CD14-positive monocyte (primary cell): ENCODE measurements at regions not wholly inside any gene's neighbourhood (a gene's known extent, or its start where the extent isn't known, plus 50 kb on each side); places are given as distances from the start of the nearest gene placed in this dataset.

Experiments
- DNase-seq, 3 donors: peaks; one replicate each; pipeline ENCODE4 v3.0.0-alpha.2; 2011 to 2022
- H2AFZ ChIP-seq: 2 replicates; pipeline ENCODE4 v1.6.0; 2012; ENCODE audit warnings: mild to moderate bottlenecking, low read depth, low read length, inconsistent platforms; ENCODE audit not compliant: insufficient read depth, poor library complexity, severe bottlenecking
- H3K27ac ChIP-seq, 2 donors: 1 replicate in 1 of 2; 2 replicates in 1 of 2; pipeline ENCODE4 v1.5.1; 2012 to 2013; ENCODE audit warnings: low read length in 2 of 2, control low read depth in 1 of 2, inconsistent platforms in 1 of 2, low read depth in 1 of 2, mild to moderate bottlenecking in 1 of 2
- H3K27me3 ChIP-seq, 2 donors: one replicate each; pipeline versions ENCODE4 v1.6.0 to v1.6.1; 2011 to 2013; ENCODE audit warnings: low read length in 2 of 2; ENCODE audit not compliant: control insufficient read depth in 2 of 2, insufficient read depth in 2 of 2
- H3K36me3 ChIP-seq, 2 donors: replicated peaks in 1 of 2; 1 replicate in 1 of 2; 2 replicates in 1 of 2; pipeline versions ENCODE4 v1.5.1 to v1.6.1; 2012 to 2013; ENCODE audit warnings: low read length in 2 of 2, control low read depth in 1 of 2, inconsistent platforms in 1 of 2, mild to moderate bottlenecking in 1 of 2; ENCODE audit not compliant: insufficient read depth in 2 of 2, control insufficient read depth in 1 of 2
- H3K4me1 ChIP-seq, 2 donors: 1 replicate in 1 of 2; 2 replicates in 1 of 2; pipeline versions ENCODE4 v1.5.1 to v1.6.1; 2012 to 2013; ENCODE audit warnings: low read length in 2 of 2, control low read depth in 1 of 2, inconsistent platforms in 1 of 2, mild to moderate bottlenecking in 1 of 2, moderate library complexity in 1 of 2; ENCODE audit not compliant: insufficient read depth in 2 of 2, control insufficient read depth in 1 of 2
- H3K4me2 ChIP-seq: replicated peaks from 2 replicates; pipeline ENCODE3; 2012; ENCODE audit warnings: low read length, moderate library complexity, mild to moderate bottlenecking; ENCODE audit not compliant: poor library complexity, severe bottlenecking; ENCODE audit errors: extremely low read depth
- H3K4me3 ChIP-seq, 3 experiments: fragments of 200-600 bp in 1 of 3; sonication (generic) in 1 of 3; replicated peaks in 1 of 3; 1 replicate in 2 of 3; 2 replicates in 1 of 3; pipeline ENCODE4 v1.5.1; 2011 to 2013; ENCODE audit warnings: low read length in 3 of 3, mild to moderate bottlenecking in 3 of 3, control low read depth in 2 of 3, low read depth in 2 of 3, inconsistent platforms in 1 of 3, moderate library complexity in 1 of 3
- H3K79me2 ChIP-seq: 2 replicates; pipeline ENCODE4 v1.6.0; 2012; ENCODE audit warnings: mild to moderate bottlenecking, control low read depth, inconsistent platforms, low read length, moderate library complexity; ENCODE audit not compliant: insufficient read depth
- H3K9ac ChIP-seq: 2 replicates; pipeline ENCODE4 v1.6.0; 2017; ENCODE audit warnings: low read length, mild to moderate bottlenecking; ENCODE audit not compliant: insufficient read depth, poor library complexity, severe bottlenecking
- H3K9me3 ChIP-seq, 2 donors: replicated peaks in 1 of 2; 1 replicate in 1 of 2; 2 replicates in 1 of 2; pipeline versions ENCODE4 v1.5.1 to v1.6.1; 2012 to 2013; ENCODE audit warnings: low read length in 2 of 2, control low read depth in 1 of 2; ENCODE audit not compliant: control insufficient read depth in 1 of 2, insufficient read depth in 1 of 2
- H4K20me1 ChIP-seq: 2 replicates; pipeline ENCODE4 v1.6.0; 2012; ENCODE audit warnings: mild to moderate bottlenecking, low read length, control low read depth, moderate library complexity; ENCODE audit not compliant: insufficient read depth
- H3K27ac Mint-ChIP-seq, 7 donors: one replicate each; pipeline ENCODE4 v1.8.0; 2020; ENCODE audit warnings: mild to moderate bottlenecking in 7 of 7, mixed read lengths in 7 of 7, moderate library complexity in 6 of 7, inconsistent platforms in 2 of 7
- H3K27me3 Mint-ChIP-seq, 3 donors: one replicate each; pipeline ENCODE4 v1.8.0; 2021 to 2022; ENCODE audit warnings: low read depth in 3 of 3, mild to moderate bottlenecking in 3 of 3, mixed read lengths in 3 of 3, moderate library complexity in 3 of 3, inconsistent platforms in 1 of 3
- H3K36me3 Mint-ChIP-seq, 2 donors: one replicate each; pipeline ENCODE4 v1.8.0; 2020; ENCODE audit warnings: mixed read lengths in 2 of 2, inconsistent platforms in 1 of 2, mild to moderate bottlenecking in 1 of 2
- H3K4me1 Mint-ChIP-seq: one replicate; pipeline ENCODE4 v1.8.0; 2020; ENCODE audit warnings: mild to moderate bottlenecking, mixed read lengths
- H3K4me3 Mint-ChIP-seq, 2 donors: one replicate each; pipeline ENCODE4 v1.8.0; 2020; ENCODE audit warnings: mild to moderate bottlenecking in 2 of 2, mixed read lengths in 2 of 2, moderate library complexity in 1 of 2
- H3K9me3 Mint-ChIP-seq, 7 donors: one replicate each; pipeline ENCODE4 v1.8.0; 2020 to 2022; ENCODE audit warnings: mixed read lengths in 7 of 7, mild to moderate bottlenecking in 6 of 7, moderate library complexity in 6 of 7, inconsistent platforms in 2 of 7
- CTCF ChIP-seq: fragments of 200-600 bp; IDR thresholded peaks from one replicate; pipeline ENCODE4 v1.8.0; 2022; ENCODE audit warnings: antibody characterized with exemption, mild to moderate bottlenecking
- WGBS: methylation state at CpG from one replicate; pipeline ENCODE4 v1.1.5; 2013; ENCODE audit warnings: missing lambda C conversion rate; ENCODE audit not compliant: insufficient coverage; 5-methylcytosine and 5-hydroxymethylcytosine counted together
- intact Hi-C, 2 donors: fragments of 100-400 bp; cut with micrococcal nuclease; formaldehyde crosslinking; loops; one replicate each; pipeline versions ENCODE4 v1.15.0 to v1.15.1; 2023

- Histone ChIP-seq H3K4me2 (no peak overlapping the region), H3K9me3 (peaks cover 0 to 8% of the 10 kb centered on the region in 2 donors), H3K36me3 (no peaks in the 10 kb centered on the region), H4K20me1 (no peaks in the 10 kb centered on the region), H2AFZ (no peak overlapping the region), H3K4me1 (no peaks in the 10 kb centered on the region), H3K4me3 (no peak overlapping the region), H3K9ac (no peak overlapping the region), H3K79me2 (no peaks in the 10 kb centered on the region), H3K27me3 (no peaks in the 10 kb centered on the region), H3K27ac (no peak overlapping the region)
- peaks cover 2 to 7% (median 4%) of the 10 kb centered on the region in 7 donors for H3K9me3 Mint-ChIP-seq
- no peak for TF ChIP-seq CTCF
- H3K36me3 Mint-ChIP-seq, result no peaks in the 10 kb centered on the region
- H3K27ac Mint-ChIP-seq, result no peak overlapping the region
- no peak for DNase-seq
- no peak overlapping the region for H3K4me3 Mint-ChIP-seq
- intact Hi-C loops, result no loop called here
- no peaks in the 10 kb centered on the region for H3K4me1 Mint-ChIP-seq
- WGBS, result 94% methylated on average over 2 of the region's 2 CpGs
- H3K27me3 Mint-ChIP-seq, result no peaks in the 10 kb centered on the region
These were observed 445.7 kb upstream of the CDIN1 start for GRCh38 chr15:36133742-36134141.

- no peak overlapping the region for H3K27ac ChIP-seq
- H3K27me3 Mint-ChIP-seq, result no peaks in the 10 kb centered on the region
- H3K4me1 Mint-ChIP-seq, result no peaks in the 10 kb centered on the region
- 92% methylated on average over 2 of the region's 2 CpGs for WGBS
- H4K20me1 ChIP-seq, result no peaks in the 10 kb centered on the region
- no peak overlapping the region for H2AFZ ChIP-seq
- no peak for TF ChIP-seq CTCF
- intact Hi-C loops, result no loop called here
- H3K27ac Mint-ChIP-seq, result no peak overlapping the region
- no peaks in the 10 kb centered on the region for H3K36me3 Mint-ChIP-seq
- no peaks in the 10 kb centered on the region for H3K79me2 ChIP-seq
- no peaks in the 10 kb centered on the region for H3K27me3 ChIP-seq
- no peaks in the 10 kb centered on the region for H3K4me1 ChIP-seq
- H3K36me3 ChIP-seq, result no peaks in the 10 kb centered on the region
- DNase-seq, result no peak
- H3K9ac ChIP-seq, result no peak overlapping the region
- no peak overlapping the region for H3K4me2 ChIP-seq
- H3K4me3 Mint-ChIP-seq, result no peak overlapping the region
- peaks cover 1 to 7% (median 3%) of the 10 kb centered on the region in 7 donors for H3K9me3 Mint-ChIP-seq
- H3K9me3 ChIP-seq, result no peaks in the 10 kb centered on the region
- H3K4me3 ChIP-seq, result no peak overlapping the region
These were observed 443.4 kb upstream of the CDIN1 start for GRCh38 chr15:36136049-36136448.
